ENCODE measurements at regions not wholly inside any gene's neighbourhood (a gene's known extent, or its start where the extent isn't known, plus 50 kb on each side); places are given as distances from the start of the nearest gene placed in this dataset.

- TF ChIP-seq POLR2A (IDR thresholded peaks at IDR 0.05; ENCODE audit: borderline replicate concordance, extremely low read depth, insufficient read depth, insufficient read length): no peak
- no peak for TF ChIP-seq CTCF (IDR thresholded peaks at IDR 0.05 in 2 of 3, conservative IDR thresholded peaks at IDR 0.05 in 1 of 3; ENCODE audit: borderline replicate concordance in 1 of 3, insufficient read depth in 1 of 3, low read depth in 2 of 3, low read length in 2 of 3)
- TF ChIP-seq POLR2AphosphoS5 (IDR thresholded peaks at IDR 0.05; ENCODE audit: low read depth, low read length): no peak
- no peak for TF ChIP-seq EZH2 (IDR thresholded peaks at IDR 0.05)
- TF ChIP-seq EZH2phosphoT487 (IDR thresholded peaks at IDR 0.05; ENCODE audit: borderline replicate concordance): no peak
- TF ChIP-seq SRF (IDR thresholded peaks at IDR 0.05; ENCODE audit: low read depth): no peak
Measured at GRCh38 chr1:38258085-38258627, 211.6 kb upstream of the POU3F1 start.
